SK-N-SH (cell line): ENCODE measurements at regions not wholly inside any gene's neighbourhood (a gene's known extent, or its start where the extent isn't known, plus 50 kb on each side); places are given as distances from the start of the nearest gene placed in this dataset.

Experiments used
- CTCF ChIA-PET: fragments of 300-600, 350-600 bp; formaldehyde crosslinking; extraction: SDS; loops from one replicate; lab custom pipeline; 2021; lab: Yijun Ruan, JAX
- POLR2A ChIA-PET: fragments of 350-600 bp; sonication (Branson Sonifier 250); formaldehyde crosslinking; extraction: SDS; loops from one replicate; lab custom pipeline; 2020; ENCODE audit warnings: antibody characterized with exemption, inconsistent platforms; lab: Yijun Ruan, JAX
- DNase-seq: peaks from one replicate; pipeline ENCODE4 v3.0.0; 2012
- H2AFZ ChIP-seq: fragments of 200-600 bp; sonication (generic); 2 replicates; pipeline ENCODE4 v1.8.1; 2016; ENCODE audit warnings: antibody characterized with exemption, mild to moderate bottlenecking, low read depth
- H3F3A ChIP-seq: fragments of 200-600 bp; sonication (generic); replicated peaks from 2 replicates; pipeline ENCODE3; 2016; ENCODE audit warnings: antibody characterized with exemption, mild to moderate bottlenecking; ENCODE audit not compliant: insufficient read depth
- H3K27ac ChIP-seq, 2 experiments: fragments of 200-500 bp in 1 of 2; fragments of 200-600 bp in 1 of 2; sonication (Bioruptor generic) in 1 of 2; sonication (generic), shearing (Covaris generic) in 1 of 2; 2 replicates each; pipeline versions ENCODE4 v1.5.1 to v1.6.1; 2014 to 2016; ENCODE audit warnings: low read depth in 2 of 2, inconsistent platforms in 1 of 2, low read length in 1 of 2, mild to moderate bottlenecking in 1 of 2, mixed read lengths in 1 of 2
- H3K27me3 ChIP-seq: fragments of 200-600 bp; sonication (generic), shearing (Covaris generic); 2 replicates; pipeline ENCODE4 v1.6.1; 2016; ENCODE audit warnings: mixed run types; ENCODE audit not compliant: insufficient read depth
- H3K36me3 ChIP-seq, 2 experiments: fragments of 200-500 bp in 1 of 2; fragments of 200-600 bp in 1 of 2; sonication (Bioruptor generic) in 1 of 2; sonication (generic) in 1 of 2; replicated peaks in 1 of 2; 2 replicates each; pipeline versions ENCODE3 to v1.5.1; 2014 to 2016; ENCODE audit warnings: low read length in 1 of 2, mild to moderate bottlenecking in 1 of 2; ENCODE audit not compliant: insufficient read depth in 2 of 2, control insufficient read depth in 1 of 2
- H3K4me1 ChIP-seq, 2 experiments: fragments of 200-500 bp in 1 of 2; fragments of 200-600 bp in 1 of 2; sonication (Bioruptor generic) in 1 of 2; sonication (generic), shearing (Covaris generic) in 1 of 2; 2 replicates each; pipeline versions ENCODE4 v1.5.1 to v1.6.1; 2014 to 2016; ENCODE audit warnings: low read depth in 1 of 2, low read length in 1 of 2, mixed run types in 1 of 2; ENCODE audit not compliant: insufficient read depth in 2 of 2, control insufficient read depth in 1 of 2
- H3K4me2 ChIP-seq: fragments of 200-600 bp; sonication (generic), shearing (Covaris generic); 2 replicates; pipeline ENCODE4 v1.6.1; 2017; ENCODE audit warnings: mixed run types
- H3K4me3 ChIP-seq, 2 experiments: fragments of 200-500 bp in 1 of 2; fragments of 200-600 bp in 1 of 2; sonication (Bioruptor generic) in 1 of 2; sonication (generic), shearing (Covaris generic) in 1 of 2; 2 replicates each; pipeline versions ENCODE4 v1.5.1 to v1.8.1; 2014 to 2016; ENCODE audit warnings: low read depth in 2 of 2, inconsistent platforms in 1 of 2, low read length in 1 of 2, mild to moderate bottlenecking in 1 of 2, mixed read lengths in 1 of 2, moderate library complexity in 1 of 2
- H3K79me2 ChIP-seq: fragments of 200-600 bp; sonication (generic); 2 replicates; pipeline ENCODE4 v1.8.1; 2017; ENCODE audit warnings: mild to moderate bottlenecking; ENCODE audit not compliant: insufficient read depth
- H3K9ac ChIP-seq: fragments of 200-600 bp; sonication (generic); 2 replicates; pipeline ENCODE4 v1.6.1; 2017; ENCODE audit warnings: mixed run types
- H3K9me2 ChIP-seq: fragments of 200-600 bp; sonication (generic); 2 replicates; pipeline ENCODE4 v1.6.1; 2017; ENCODE audit warnings: mixed run types
- H3K9me3 ChIP-seq: fragments of 200-600 bp; sonication (generic); 2 replicates; pipeline ENCODE4 v1.6.1; 2017; ENCODE audit warnings: mixed run types, mild to moderate bottlenecking, moderate library complexity
- H4K20me1 ChIP-seq: fragments of 200-600 bp; sonication (generic); 2 replicates; pipeline ENCODE4 v1.6.1; 2017; ENCODE audit warnings: mild to moderate bottlenecking, mixed run types; ENCODE audit not compliant: insufficient read depth
- CHD2 ChIP-seq: fragments of 150-350 bp; IDR thresholded peaks from 2 replicates; pipeline ENCODE4 v1.6.1; 2018; ENCODE audit warnings: low read length; ENCODE audit not compliant: partially characterized antibody
- CTCF ChIP-seq: fragments of 200-600 bp; sonication (generic); IDR thresholded peaks from 2 replicates; pipeline ENCODE4 v1.6.1; 2017; ENCODE audit warnings: antibody characterized with exemption, mild to moderate bottlenecking, moderate library complexity
- EP300 ChIP-seq, 2 experiments: IDR thresholded peaks; 2 replicates each; pipeline versions ENCODE4 v1.4.0 to v1.6.1; 2012; ENCODE audit warnings: borderline replicate concordance in 1 of 2, low read depth in 1 of 2, low read length in 1 of 2
- EZH2phosphoT487 ChIP-seq: fragments of 200-600 bp; sonication (generic); IDR thresholded peaks from 2 replicates; pipeline ENCODE4 v1.6.1; 2017; ENCODE audit warnings: low read depth, mixed run types, mild to moderate bottlenecking, antibody characterized with exemption, moderate library complexity, borderline replicate concordance
- FOSL2 ChIP-seq: IDR thresholded peaks from 2 replicates; pipeline ENCODE4 v1.4.0; 2012; ENCODE audit warnings: low read depth, mild to moderate bottlenecking, moderate library complexity, borderline replicate concordance
- FOXJ3 ChIP-seq: sonication (generic); formaldehyde crosslinking; IDR thresholded peaks from 2 replicates; pipeline ENCODE4 v1.5.1; 2020; ENCODE audit warnings: mild to moderate bottlenecking, missing genetic modification reagents
- FOXM1 ChIP-seq: IDR thresholded peaks from 2 replicates; pipeline ENCODE4 v1.4.0; 2012; ENCODE audit warnings: low read depth, mild to moderate bottlenecking
- GABPA ChIP-seq: IDR thresholded peaks from 2 replicates; pipeline ENCODE4 v1.4.0; 2012; ENCODE audit warnings: low read depth, mild to moderate bottlenecking
- JUND ChIP-seq: IDR thresholded peaks from 2 replicates; pipeline ENCODE4 v1.4.0; 2012
- MAX ChIP-seq: IDR thresholded peaks from 2 replicates; pipeline ENCODE4 v1.4.0; 2012; ENCODE audit warnings: low read depth
- MEF2A ChIP-seq: IDR thresholded peaks from 2 replicates; pipeline ENCODE4 v1.4.0; 2012; ENCODE audit warnings: low read depth, borderline replicate concordance
- MXI1 ChIP-seq: IDR thresholded peaks from 2 replicates; pipeline ENCODE4 v1.6.1; 2012; ENCODE audit warnings: mild to moderate bottlenecking, low read depth, low read length, improper control_type of control experiment
- NFIC ChIP-seq: IDR thresholded peaks from 2 replicates; pipeline ENCODE4 v1.4.0; 2012; ENCODE audit warnings: borderline replicate concordance
- NRF1 ChIP-seq: IDR thresholded peaks from 2 replicates; pipeline ENCODE4 v1.6.1; 2012; ENCODE audit warnings: low read depth, mild to moderate bottlenecking, low read length
- POLR2AphosphoS5 ChIP-seq: IDR thresholded peaks from 2 replicates; pipeline ENCODE4 v1.6.1; 2012; ENCODE audit warnings: low read depth, low read length
- RAD21 ChIP-seq: IDR thresholded peaks from 2 replicates; pipeline ENCODE4 v1.6.1; 2012; ENCODE audit warnings: mild to moderate bottlenecking, low read length
- RFX5 ChIP-seq: IDR thresholded peaks from 2 replicates; pipeline ENCODE4 v1.6.1; 2012; ENCODE audit warnings: mild to moderate bottlenecking, improper control_type of control experiment, low read length
- SIN3A ChIP-seq: IDR thresholded peaks from 2 replicates; pipeline ENCODE4 v1.6.1; 2012; ENCODE audit warnings: low read depth, mild to moderate bottlenecking, low read length, moderate library complexity, borderline replicate concordance
- SMC3 ChIP-seq: IDR thresholded peaks from 2 replicates; pipeline ENCODE4 v1.6.1; 2012; ENCODE audit warnings: low read depth, low read length, improper control_type of control experiment
- TAF1 ChIP-seq: IDR thresholded peaks from 2 replicates; pipeline ENCODE4 v1.6.1; 2012; ENCODE audit warnings: low read depth, mild to moderate bottlenecking, low read length, moderate library complexity, borderline replicate concordance
- TEAD4 ChIP-seq: IDR thresholded peaks from 2 replicates; pipeline ENCODE4 v1.4.0; 2012; ENCODE audit warnings: mild to moderate bottlenecking, borderline replicate concordance; ENCODE audit not compliant: insufficient read depth
- USF2 ChIP-seq: fragments of 150-350 bp; IDR thresholded peaks from 2 replicates; pipeline ENCODE4 v1.6.1; 2017; ENCODE audit warnings: antibody characterized with exemption, low read length, low read depth, borderline replicate concordance
- ZBTB33 ChIP-seq: IDR thresholded peaks from 2 replicates; pipeline ENCODE4 v1.4.0; 2012; ENCODE audit warnings: low read depth, borderline replicate concordance
- WGBS: methylation state at CpG from one replicate; pipeline ENCODE4 v1.1.6; 2017; ENCODE audit warnings: low lambda C conversion rate; 5-methylcytosine and 5-hydroxymethylcytosine counted together

GRCh38 chr14:27371868-27372267 lies 774.0 kb upstream of the NOVA1 start:
- no peak for DNase-seq
- no peak overlapping the region for H3K4me2 ChIP-seq
- TF ChIP-seq USF2 (no peak), CHD2 (no peak), POLR2AphosphoS5 (no peak), MXI1 (no peak), FOSL2 (no peak), RAD21 (no peak), MEF2A (no peak), JUND (no peak), NFIC (no peak), FOXM1 (no peak), RFX5 (no peak), NRF1 (no peak), SMC3 (no peak), GABPA (no peak), ZBTB33 (no peak), SIN3A (no peak)
- H3K4me1 ChIP-seq: no peaks in the 10 kb centered on the region
- no peaks in the 10 kb centered on the region for H3K79me2 ChIP-seq
- no peaks in the 10 kb centered on the region for H4K20me1 ChIP-seq
- no peak overlapping the region for H3K4me3 ChIP-seq
- no peaks in the 10 kb centered on the region for H3K9me2 ChIP-seq
- H3K9ac ChIP-seq: no peak overlapping the region
- ChIA-PET POLR2A (no interaction called here), CTCF (no interaction called here)
- H3F3A ChIP-seq: no peaks in the 10 kb centered on the region
- H2AFZ ChIP-seq: no peak overlapping the region
- no peaks in the 10 kb centered on the region for H3K9me3 ChIP-seq
- whole genome bisulfite sequencing: 35% methylated on average over 4 of the region's 4 CpGs
- H3K36me3 ChIP-seq: no peaks in the 10 kb centered on the region
- no peak overlapping the region for H3K27ac ChIP-seq
- no peaks in the 10 kb centered on the region for H3K27me3 ChIP-seq

- no peak for DNase-seq
- Histone ChIP-seq H3K4me2 (no peak overlapping the region), H3K27me3 (no peaks in the 10 kb centered on the region), H3K27ac (no peak overlapping the region), H3K36me3 (no peaks in the 10 kb centered on the region), H3K9me3 (no peaks in the 10 kb centered on the region), H3K9ac (no peak overlapping the region), H4K20me1 (no peaks in the 10 kb centered on the region), H3K4me1 (no peaks in the 10 kb centered on the region), H3F3A (no peaks in the 10 kb centered on the region), H3K9me2 (no peaks in the 10 kb centered on the region), H3K4me3 (no peak overlapping the region), H2AFZ (no peak overlapping the region), H3K79me2 (no peaks in the 10 kb centered on the region)
- POLR2A ChIA-PET: no interaction called here
- CTCF ChIA-PET: no interaction called here
- TF ChIP-seq FOXJ3 (CRISPR knock-in tag) (no peak), JUND (no peak), MEF2A (no peak), SIN3A (no peak), EZH2phosphoT487 (no peak), NFIC (no peak), TEAD4 (no peak), RFX5 (no peak), EP300 (IDR thresholded peaks at IDR 0.05; ENCODE audit: borderline replicate concordance in 1 of 2, low read depth in 1 of 2, low read length in 1 of 2) (no peak), CHD2 (no peak), CTCF (no peak), MAX (no peak), USF2 (no peak), TAF1 (no peak), POLR2AphosphoS5 (no peak), MXI1 (no peak)
Measured at GRCh38 chr14:27372771-27373170, 774.9 kb upstream of the NOVA1 start.
